Epithelial cell of esophagus (primary cell): ENCODE measurements at regions not wholly inside any gene's neighbourhood (a gene's known extent, or its start where the extent isn't known, plus 50 kb on each side); places are given as distances from the start of the nearest gene placed in this dataset.

Experiments
- DNase-seq: peaks from one replicate; pipeline ENCODE4 v3.0.0; 2010; ENCODE audit warnings: low read depth
- H3K4me3 ChIP-seq: 2 replicates; pipeline ENCODE4 v1.5.1; 2011; ENCODE audit warnings: mild to moderate bottlenecking, low read length, control low read depth
- CTCF ChIP-seq: IDR thresholded peaks from 2 replicates; pipeline ENCODE4 v1.5.1; 2011; ENCODE audit warnings: low read depth, mild to moderate bottlenecking, low read length, control low read depth, inconsistent platforms; ENCODE audit not compliant: insufficient read depth; ENCODE audit errors: missing control alignments

GRCh38 chr18:44467718-44468117, 213.0 kb upstream of the SETBP1 start:
- TF ChIP-seq CTCF, result no peak
- no peak for DNase-seq
- no peak overlapping the region for H3K4me3 ChIP-seq

GRCh38 chr18:44473394-44474066, 207.2 kb upstream of the SETBP1 start:
- DNase-seq, result peak; percentile 27
- no peak for TF ChIP-seq CTCF
- no peak overlapping the region for H3K4me3 ChIP-seq

GRCh38 chr18:44474067-44474411, 206.6 kb upstream of the SETBP1 start:
- no peak for TF ChIP-seq CTCF
- no peak overlapping the region for H3K4me3 ChIP-seq
- DNase-seq, result no peak

- no peak for DNase-seq
- no peak overlapping the region for H3K4me3 ChIP-seq
- TF ChIP-seq CTCF, result no peak
Observed at GRCh38 chr18:44474591-44474990, 206.1 kb upstream of the SETBP1 start.

GRCh38 chr18:44482761-44483160, 197.9 kb upstream of the SETBP1 start:
- no peak overlapping the region for H3K4me3 ChIP-seq
- TF ChIP-seq CTCF, result no peak
- no peak for DNase-seq

GRCh38 chr18:44495151-44495550, 185.5 kb upstream of the SETBP1 start:
- TF ChIP-seq CTCF, result no peak
- no peak overlapping the region for H3K4me3 ChIP-seq
- no peak for DNase-seq

GRCh38 chr18:44497311-44497710, 183.4 kb upstream of the SETBP1 start:
- DNase-seq, result no peak
- TF ChIP-seq CTCF, result no peak
- H3K4me3 ChIP-seq, result no peak overlapping the region
